Calu3 (cell line): ENCODE measurements at regions not wholly inside any gene's neighbourhood (a gene's known extent, or its start where the extent isn't known, plus 50 kb on each side); places are given as distances from the start of the nearest gene placed in this dataset.

ENCODE experiments used
- BruUV-seq: library from RNA; stranded (reverse); fragments of 400-500 nt; replicated peaks from 2 replicates; lab custom pipeline; 2021; lab: Mats Ljungman, UMichigan
- CTCF ChIA-PET: fragments of 300-600 bp; sonication (Branson Sonifier 250); formaldehyde crosslinking; loops from one replicate; lab custom pipeline; 2022; ENCODE audit warnings: antibody characterized with exemption; lab: Charles Lee
- DNase-seq: peaks from one replicate; pipeline ENCODE4 v3.0.0; 2022
- H3K27ac Mint-ChIP-seq: one replicate; pipeline ENCODE4 v1.8.0; 2022; ENCODE audit warnings: mixed read lengths; ENCODE audit not compliant: unreplicated experiment
- H3K27me3 Mint-ChIP-seq: one replicate; pipeline ENCODE4 v1.8.0; 2022; ENCODE audit warnings: mixed read lengths; ENCODE audit not compliant: unreplicated experiment
- H3K36me3 Mint-ChIP-seq: one replicate; pipeline ENCODE4 v1.8.0; 2022; ENCODE audit warnings: mild to moderate bottlenecking, moderate library complexity, mixed read lengths; ENCODE audit not compliant: insufficient read depth, unreplicated experiment
- H3K4me1 Mint-ChIP-seq: one replicate; pipeline ENCODE4 v1.8.0; 2022; ENCODE audit warnings: mild to moderate bottlenecking, low read depth, mixed read lengths; ENCODE audit not compliant: unreplicated experiment
- H3K4me3 Mint-ChIP-seq: one replicate; pipeline ENCODE4 v1.8.0; 2022; ENCODE audit warnings: mild to moderate bottlenecking, low read depth, moderate library complexity, mixed read lengths; ENCODE audit not compliant: unreplicated experiment
- H3K9me3 Mint-ChIP-seq: one replicate; pipeline ENCODE4 v1.8.0; 2022; ENCODE audit warnings: low read depth, mixed read lengths; ENCODE audit not compliant: unreplicated experiment
- CTCF ChIP-seq: fragments of 200-600 bp; IDR thresholded peaks from one replicate; pipeline ENCODE4 v1.8.0; 2022; ENCODE audit warnings: antibody characterized with exemption; ENCODE audit not compliant: unreplicated experiment
- intact Hi-C: fragments of 100-400 bp; cut with micrococcal nuclease; formaldehyde crosslinking; loops from one replicate; pipeline ENCODE4 v1.10.0; 2022; ENCODE audit not compliant: unreplicated experiment

GRCh38 chr14:101473795-101474562 is 87.3 kb upstream of the DIO3 start:
- H3K27ac Mint-ChIP-seq: no peak overlapping the region
- intact Hi-C loops: no loop called here
- BruUV-seq: no TSS peak
- no peaks in the 10 kb centered on the region for H3K27me3 Mint-ChIP-seq
- H3K36me3 Mint-ChIP-seq: peaks cover 32% of the 10 kb centered on the region
- peak overlapping the region; percentile 23 for H3K4me3 Mint-ChIP-seq
- H3K9me3 Mint-ChIP-seq: no peaks in the 10 kb centered on the region
- TF ChIP-seq CTCF: no peak
- CTCF ChIA-PET: no interaction called here
- DNase-seq: no peak
- H3K4me1 Mint-ChIP-seq: peaks cover 37% of the 10 kb centered on the region

GRCh38 chr14:101474563-101475455 is 86.5 kb upstream of the DIO3 start:
- Mint-ChIP-seq H3K4me1 (peaks cover 37% of the 10 kb centered on the region), H3K9me3 (no peaks in the 10 kb centered on the region), H3K4me3 (peak overlapping the region; percentile 93), H3K27me3 (no peaks in the 10 kb centered on the region), H3K36me3 (peaks cover 32% of the 10 kb centered on the region), H3K27ac (peak overlapping the region; percentile 97)
- DNase-seq: no peak
- TF ChIP-seq CTCF: no peak
- intact Hi-C loops: loop anchor here (5.0 kb wide), 1 partner anchor 58 kb away; no protein-coding TSS in a partner anchor
- CTCF ChIA-PET: no interaction called here
- no TSS peak for BruUV-seq

GRCh38 chr14:101475456-101476257 is 85.6 kb upstream of the DIO3 start:
- intact Hi-C loops: loop anchor here (5.0 kb wide), 1 partner anchor 58 kb away; no protein-coding TSS in a partner anchor
- H3K27me3 Mint-ChIP-seq: no peaks in the 10 kb centered on the region

More at GRCh38 chr14:101475456-101476257, 85.6 kb upstream of the DIO3 start:
- Mint-ChIP-seq H3K4me3 (peak overlapping the region; percentile 93), H3K36me3 (peaks cover 28% of the 10 kb centered on the region), H3K27ac (peak overlapping the region; percentile 97), H3K9me3 (no peaks in the 10 kb centered on the region), H3K4me1 (peaks cover 44% of the 10 kb centered on the region)
- BruUV-seq: TSS peak; percentile 34
- peak; percentile 59 for DNase-seq
- CTCF ChIA-PET: interaction anchor here (0.6 to 1.2 kb wide), 3 partner anchors 82 to 162 kb away, joined by 3 read pairs; no protein-coding TSS in a partner anchor
- no peak for TF ChIP-seq CTCF
